IMR-90 (cell line): ENCODE measurements at regions not wholly inside any gene's neighbourhood (a gene's known extent, or its start where the extent isn't known, plus 50 kb on each side); places are given as distances from the start of the nearest gene placed in this dataset.

Source experiments
- ATAC-seq: fragments of 200-7000 bp; cut with Tn5 transposase; 2 replicates; pipeline ENCODE4 v1.9.1; 2020; ENCODE audit warnings: low read depth, mild to moderate bottlenecking, moderate library complexity
- BruUV-seq: library from RNA; stranded (reverse); fragments of 400-500 nt; replicated peaks from 2 replicates; lab custom pipeline; 2021; lab: Mats Ljungman, UMichigan
- CTCF ChIA-PET: fragments of 300-600 bp; formaldehyde crosslinking; extraction: SDS; loops from one replicate; lab custom pipeline; 2021; ENCODE audit warnings: antibody characterized with exemption; lab: Yijun Ruan, JAX
- POLR2A ChIA-PET: fragments of 300-600 bp; sonication (Branson Sonifier 250); formaldehyde crosslinking; loops from one replicate; lab custom pipeline; 2022; ENCODE audit warnings: antibody characterized with exemption; ENCODE audit not compliant: unreplicated experiment; lab: Charles Lee
- DNase-seq: peaks from one replicate; pipeline ENCODE4 v3.0.0; 2013
- H2AFZ ChIP-seq: replicated peaks from 2 replicates; pipeline ENCODE3; 2013; ENCODE audit warnings: low read length, mild to moderate bottlenecking; ENCODE audit not compliant: poor library complexity
- H2AK5ac ChIP-seq: 2 replicates; pipeline ENCODE4 v1.6.1; 2013; ENCODE audit warnings: low read depth, low read length, inconsistent platforms
- H2AK9ac ChIP-seq: replicated peaks from 2 replicates; pipeline ENCODE3; 2013; ENCODE audit warnings: mild to moderate bottlenecking, low read depth, low read length, moderate library complexity; ENCODE audit not compliant: poor library complexity
- H2BK120ac ChIP-seq: 2 replicates; pipeline ENCODE4 v1.6.1; 2013; ENCODE audit warnings: low read depth, low read length, inconsistent platforms
- H2BK15ac ChIP-seq: 3 replicates; pipeline ENCODE4 v1.6.1; 2013; ENCODE audit warnings: low read depth, low read length, inconsistent platforms
- H2BK20ac ChIP-seq: 2 replicates; pipeline ENCODE4 v1.6.1; 2013; ENCODE audit warnings: low read depth, mild to moderate bottlenecking, inconsistent platforms, low read length, moderate library complexity
- H2BK5ac ChIP-seq: 2 replicates; pipeline ENCODE4 v1.6.1; 2013; ENCODE audit warnings: mild to moderate bottlenecking, low read depth, low read length, inconsistent platforms; ENCODE audit not compliant: poor library complexity, severe bottlenecking
- H3K14ac ChIP-seq: replicated peaks from 2 replicates; pipeline ENCODE4 v1.6.1; 2013; ENCODE audit warnings: low read depth, low read length, inconsistent platforms
- H3K18ac ChIP-seq: 2 replicates; pipeline ENCODE4 v1.6.1; 2013; ENCODE audit warnings: low read depth, low read length, control low read depth
- H3K23ac ChIP-seq: 2 replicates; pipeline ENCODE4 v1.6.1; 2013; ENCODE audit warnings: low read depth, low read length, inconsistent platforms
- H3K27ac ChIP-seq: 2 replicates; pipeline ENCODE4 v1.5.1; 2013; ENCODE audit warnings: mild to moderate bottlenecking, control low read depth, low read length; ENCODE audit not compliant: insufficient read depth
- H3K27me3 ChIP-seq: 2 replicates; pipeline ENCODE4 v1.6.1; 2013; ENCODE audit warnings: low read length; ENCODE audit not compliant: control insufficient read depth, insufficient read depth
- H3K36me3 ChIP-seq: 2 replicates; pipeline ENCODE4 v1.6.1; 2013; ENCODE audit warnings: low read length, mixed read lengths; ENCODE audit not compliant: control insufficient read depth, insufficient read depth
- H3K4ac ChIP-seq: 2 replicates; pipeline ENCODE4 v1.6.1; 2013; ENCODE audit warnings: low read depth, low read length, inconsistent platforms
- H3K4me1 ChIP-seq: 2 replicates; pipeline ENCODE4 v1.6.1; 2013; ENCODE audit warnings: low read length, mixed read lengths; ENCODE audit not compliant: control insufficient read depth, insufficient read depth
- H3K4me2 ChIP-seq: 2 replicates; pipeline ENCODE4 v1.6.1; 2013; ENCODE audit warnings: low read depth, mild to moderate bottlenecking, control low read depth, low read length, moderate library complexity
- H3K4me3 ChIP-seq: 2 replicates; pipeline ENCODE4 v1.5.1; 2013; ENCODE audit warnings: low read depth, mild to moderate bottlenecking, control low read depth, low read length, moderate library complexity; ENCODE audit not compliant: insufficient read depth
- H3K56ac ChIP-seq: 2 replicates; pipeline ENCODE4 v1.6.1; 2013; ENCODE audit warnings: low read length, inconsistent platforms; ENCODE audit not compliant: insufficient read depth; ENCODE audit errors: extremely low read depth
- H3K79me1 ChIP-seq, 2 experiments: 2 replicates each; pipeline ENCODE4 v1.6.1; 2013; ENCODE audit warnings: low read length in 2 of 2, inconsistent platforms in 1 of 2, low read depth in 1 of 2
- H3K9ac ChIP-seq: 2 replicates; pipeline ENCODE4 v1.6.1; 2013; ENCODE audit warnings: low read depth, low read length, control low read depth
- H3K9me1 ChIP-seq: 2 replicates; pipeline ENCODE4 v1.6.1; 2013; ENCODE audit warnings: low read length, inconsistent platforms; ENCODE audit not compliant: insufficient read depth
- H3K9me3 ChIP-seq: 2 replicates; pipeline ENCODE4 v1.6.1; 2013; ENCODE audit warnings: low read length; ENCODE audit not compliant: control insufficient read depth, insufficient read depth
- H4K20me1 ChIP-seq: 2 replicates; pipeline ENCODE4 v1.6.1; 2013; ENCODE audit warnings: low read length, inconsistent platforms; ENCODE audit not compliant: insufficient read depth
- H4K5ac ChIP-seq: 2 replicates; pipeline ENCODE4 v1.6.1; 2013; ENCODE audit warnings: mild to moderate bottlenecking, low read depth, low read length, control low read depth
- H4K8ac ChIP-seq, 2 experiments: 2 replicates each; pipeline ENCODE4 v1.6.1; 2013; ENCODE audit warnings: low read depth in 2 of 2, low read length in 2 of 2, control low read depth in 1 of 2, inconsistent platforms in 1 of 2
- H4K91ac ChIP-seq: 2 replicates; pipeline ENCODE4 v1.6.1; 2013; ENCODE audit warnings: low read depth, low read length, inconsistent platforms; ENCODE audit not compliant: insufficient read depth
- ELK1 ChIP-seq: fragments of 150-350 bp; IDR thresholded peaks from 2 replicates; pipeline ENCODE4 v1.6.1; 2016; ENCODE audit warnings: low read depth, mild to moderate bottlenecking, low read length, moderate library complexity, borderline replicate concordance
- FOS ChIP-seq: fragments of 150-350 bp; IDR thresholded peaks from 2 replicates; pipeline ENCODE4 v1.6.1; 2016; ENCODE audit warnings: low read depth, low read length
- RCOR1 ChIP-seq: IDR thresholded peaks from 2 replicates; pipeline ENCODE4 v1.6.1; 2012; ENCODE audit warnings: mild to moderate bottlenecking, low read length, improper control_type of control experiment; ENCODE audit not compliant: insufficient replicate concordance
- RFX5 ChIP-seq: IDR thresholded peaks from 2 replicates; pipeline ENCODE4 v1.8.0; 2012; ENCODE audit warnings: low read depth, mild to moderate bottlenecking, low read length, moderate library complexity
- SMC3 ChIP-seq: fragments of 150-350 bp; IDR thresholded peaks from 2 replicates; pipeline ENCODE4 v1.6.1; 2016; ENCODE audit warnings: low read depth, mild to moderate bottlenecking, antibody characterized with exemption, low read length, moderate library complexity
- WGBS, 2 experiments: methylation state at CpG; one replicate each; pipeline versions ENCODE4 v1.1.5 to v1.1.7; 2013; ENCODE audit warnings: missing lambda C conversion rate in 2 of 2; ENCODE audit not compliant: insufficient read length in 1 of 2; ENCODE audit errors: extremely low coverage in 2 of 2; 5-methylcytosine and 5-hydroxymethylcytosine counted together
- dilution Hi-C: fragments of 300-500 bp; cut with HindIII; formaldehyde crosslinking; loops from one replicate; pipeline ENCODE4 v1.14.3; 2018; ENCODE audit warnings: low sequenced_read_pairs; ENCODE audit not compliant: unreplicated experiment
- in situ Hi-C: fragments of 300-500 bp; cut with MboI; formaldehyde crosslinking; loops from 3 replicates; pipeline ENCODE4 v1.14.3; 2019; ENCODE audit warnings: low sequenced_read_pairs, inconsistent platforms, mixed read lengths
- intact Hi-C: fragments of 100-400 bp; cut with micrococcal nuclease; formaldehyde crosslinking; loops from 2 replicates; pipeline ENCODE4 v1.10.0; 2022

DNA sequence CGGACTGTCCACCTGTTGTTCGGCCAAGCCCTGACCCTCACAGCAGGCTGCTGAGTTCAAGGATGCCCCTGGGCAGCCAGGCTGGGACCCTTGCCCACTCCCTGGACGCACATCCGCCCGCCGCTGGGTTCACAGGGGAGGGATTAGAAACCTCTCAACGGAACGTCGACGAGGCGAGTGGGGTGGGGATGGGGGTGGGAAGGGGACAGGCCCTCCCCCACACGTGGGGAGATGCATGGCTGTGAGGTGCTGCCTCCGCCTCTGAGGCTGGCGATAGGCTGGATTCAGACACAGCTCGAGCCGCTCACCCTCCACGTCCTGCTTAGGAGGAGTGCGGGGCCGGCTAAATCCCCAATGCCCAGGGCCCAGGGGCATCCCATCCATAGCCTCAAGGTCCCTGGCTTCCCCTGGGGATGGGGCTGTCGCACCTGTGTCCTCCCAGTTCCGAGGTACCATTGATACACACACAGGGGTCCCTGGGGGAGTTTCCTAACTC lies 90.6 kb upstream of the BHLHE23 start:
- no TSS peak for BruUV-seq
- no peak overlapping the region for H2BK120ac ChIP-seq
- intact Hi-C loops (no loop called here), dilution Hi-C loops (no loop called here), in situ Hi-C loops (no loop called here)
- no peak overlapping the region for H2BK20ac ChIP-seq
- CTCF ChIA-PET = no interaction called here
- H4K8ac ChIP-seq = no peak overlapping the region
- no peak overlapping the region for H3K9ac ChIP-seq
- no peak overlapping the region for H2AFZ ChIP-seq
- H3K4me1 ChIP-seq = no peaks in the 10 kb centered on the region
- no peaks in the 10 kb centered on the region for H4K20me1 ChIP-seq
- H3K36me3 ChIP-seq = no peaks in the 10 kb centered on the region
- H4K91ac ChIP-seq = no peak overlapping the region
- no peaks in the 10 kb centered on the region for H3K9me1 ChIP-seq
- H2BK15ac ChIP-seq = no peak overlapping the region
- H3K79me1 ChIP-seq = no peaks in the 10 kb centered on the region
- H3K23ac ChIP-seq = no peak overlapping the region
- 72% methylated on average over 5 of the region's 21 CpGs; no CpG with 5 or more reads in 1 of the 2 experiments for WGBS, 2 experiments
- ATAC-seq (no peak), DNase-seq (no peak)
- no peak overlapping the region for H3K14ac ChIP-seq
- POLR2A ChIA-PET = no interaction called here
- H3K4me3 ChIP-seq = no peak overlapping the region
- H2AK9ac ChIP-seq = no peak overlapping the region
- no peak overlapping the region for H3K56ac ChIP-seq
- TF ChIP-seq FOS = no peak
- TF ChIP-seq ELK1 = no peak
- TF ChIP-seq RFX5 = no peak
- TF ChIP-seq SMC3 = no peak
- TF ChIP-seq RCOR1 = no peak
- no peak overlapping the region for H3K18ac ChIP-seq
- H3K27me3 ChIP-seq = peaks cover 37% of the 10 kb centered on the region
- no peak overlapping the region for H2BK5ac ChIP-seq
- no peak overlapping the region for H4K5ac ChIP-seq
- H3K27ac ChIP-seq = no peak overlapping the region
- H2AK5ac ChIP-seq = no peak overlapping the region
- no peaks in the 10 kb centered on the region for H3K9me3 ChIP-seq
- H3K4me2 ChIP-seq = no peak overlapping the region
- no peak overlapping the region for H3K4ac ChIP-seq
